HG03159 (cell line): ENCODE measurements at regions not wholly inside any gene's neighbourhood (a gene's known extent, or its start where the extent isn't known, plus 50 kb on each side); places are given as distances from the start of the nearest gene placed in this dataset.

Experiments used
- ATAC-seq: cut with Tn5 transposase; IDR thresholded peaks from one replicate; pipeline ENCODE4 v1.9.1; 2021; ENCODE audit warnings: mild to moderate bottlenecking, moderate library complexity; ENCODE audit not compliant: unreplicated experiment

- ATAC-seq: no peak
These were observed 1005.6 kb upstream of the LRFN5 start for GRCh38 chr14:40601063-40601462.

- no peak for ATAC-seq
These were observed 1007.0 kb upstream of the LRFN5 start for GRCh38 chr14:40599725-40600124.

- ATAC-seq: no peak
These were observed 1025.4 kb upstream of the LRFN5 start for GRCh38 chr14:40581264-40581663.

- ATAC-seq: no peak
These were observed 1029.7 kb upstream of the LRFN5 start for GRCh38 chr14:40576880-40577478.

DNA sequence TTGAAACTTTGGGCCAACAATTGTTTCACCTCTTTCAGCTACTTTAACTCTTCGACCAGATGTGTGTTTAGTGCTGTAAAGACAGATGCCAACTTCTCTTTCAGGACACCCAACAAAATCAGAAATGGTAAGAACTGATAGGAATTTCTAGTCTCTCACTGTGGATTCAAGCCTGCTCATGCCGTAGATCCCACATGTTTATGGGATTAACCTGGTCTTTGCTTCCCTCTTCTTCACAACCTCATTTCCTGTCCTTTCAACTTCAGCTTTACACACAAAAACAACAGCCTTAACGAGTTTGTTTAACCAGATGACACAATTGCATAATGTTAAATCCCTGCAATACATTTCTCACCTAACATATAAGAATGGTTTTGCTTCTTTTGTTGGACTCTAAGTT, 1031.9 kb upstream of the LRFN5 start:
- no peak for ATAC-seq

- no peak for ATAC-seq
These were observed 1081.4 kb upstream of the LRFN5 start for GRCh38 chr14:40525314-40525713.

- no peak for ATAC-seq
These were observed 1083.6 kb upstream of the LRFN5 start for GRCh38 chr14:40523123-40523522.

- no peak for ATAC-seq
These were observed 1062.2 kb upstream of the FBXO33 start for GRCh38 chr14:40494483-40494882.

DNA sequence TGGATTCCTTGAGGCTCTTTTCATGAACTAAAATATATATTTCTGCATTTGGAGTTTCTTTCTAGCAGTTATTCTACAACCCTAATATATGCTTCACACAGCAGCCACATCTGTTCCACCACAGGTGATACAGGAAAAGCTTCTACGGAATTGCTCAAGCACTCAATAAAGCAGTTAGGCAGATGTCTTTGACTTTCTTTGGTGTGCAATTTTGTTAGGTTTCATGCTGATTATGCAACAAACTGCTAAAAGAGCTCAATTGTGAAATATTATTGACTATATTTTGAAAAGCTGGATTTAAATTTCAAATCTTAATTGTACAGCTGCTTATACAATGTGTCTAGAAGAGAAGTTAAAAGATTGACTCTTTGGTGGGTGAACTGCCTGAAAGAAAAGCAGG, 1055.6 kb upstream of the FBXO33 start:
- no peak for ATAC-seq

GRCh38 chr14:40485688-40486087, 1053.5 kb upstream of the FBXO33 start:
- ATAC-seq: no peak

DNA sequence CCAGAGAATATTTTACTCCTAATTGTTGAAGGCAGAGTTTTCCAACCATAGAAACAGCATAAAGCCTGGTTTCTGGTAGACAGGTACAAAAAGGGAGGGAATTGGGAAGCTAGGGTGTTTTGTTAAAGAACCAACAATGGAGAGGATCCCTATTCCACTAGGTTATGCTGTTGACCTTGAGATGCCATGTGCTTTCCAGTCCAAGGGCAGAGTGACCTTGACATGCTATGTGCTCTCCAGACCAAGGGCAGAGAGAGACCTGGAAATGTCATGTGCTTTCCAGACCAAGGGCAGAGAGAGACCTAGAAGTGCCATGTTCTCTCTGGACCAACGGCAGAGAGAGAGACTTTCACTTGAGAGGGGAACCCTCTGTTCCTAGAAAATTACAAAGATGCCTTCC, 1043.8 kb upstream of the FBXO33 start:
- ATAC-seq: no peak

- ATAC-seq: no peak
These were observed 1035.7 kb upstream of the FBXO33 start for GRCh38 chr14:40467969-40468368.

DNA sequence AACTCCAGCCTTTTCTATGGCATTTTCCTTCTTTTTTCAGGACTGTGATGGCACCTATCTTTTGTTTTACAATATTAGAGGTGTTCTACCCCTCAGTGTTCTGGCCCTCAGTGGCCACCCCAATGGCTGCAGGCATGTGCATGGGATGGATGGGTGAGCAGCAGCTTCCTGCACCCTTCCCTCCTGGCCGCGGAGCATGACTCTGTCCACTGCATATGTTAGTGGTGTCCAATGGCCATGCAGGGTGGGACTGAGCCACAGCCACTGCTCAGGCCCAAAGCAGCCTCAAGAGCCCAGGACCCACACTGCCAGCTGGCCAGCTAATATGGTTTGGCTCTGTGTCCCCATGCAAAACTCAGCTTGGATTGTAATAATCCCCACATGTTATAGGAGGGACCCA, 1032.3 kb upstream of the FBXO33 start:
- no peak for ATAC-seq

DNA sequence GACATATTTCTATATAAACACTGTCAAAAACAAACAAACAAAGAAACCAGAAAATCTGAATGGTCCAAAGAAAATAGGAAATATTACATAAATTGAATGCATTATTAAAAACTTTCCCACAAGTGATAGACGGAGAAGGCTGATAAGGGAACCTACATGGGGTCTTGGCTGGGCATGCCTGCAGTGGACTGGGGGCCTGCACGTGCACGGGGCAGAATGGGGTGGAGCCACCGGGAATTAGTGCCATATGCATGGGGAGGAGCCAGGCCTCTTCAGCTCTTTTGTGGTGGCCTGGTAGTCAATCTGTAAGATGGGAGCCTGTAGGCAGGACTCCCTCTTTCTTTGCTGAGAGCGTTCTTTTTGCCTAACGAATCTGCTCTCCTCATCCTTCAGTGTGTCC, 1031.7 kb upstream of the FBXO33 start:
- no peak for ATAC-seq

GRCh38 chr14:40452674-40453073, 1020.4 kb upstream of the FBXO33 start:
- ATAC-seq: no peak

DNA sequence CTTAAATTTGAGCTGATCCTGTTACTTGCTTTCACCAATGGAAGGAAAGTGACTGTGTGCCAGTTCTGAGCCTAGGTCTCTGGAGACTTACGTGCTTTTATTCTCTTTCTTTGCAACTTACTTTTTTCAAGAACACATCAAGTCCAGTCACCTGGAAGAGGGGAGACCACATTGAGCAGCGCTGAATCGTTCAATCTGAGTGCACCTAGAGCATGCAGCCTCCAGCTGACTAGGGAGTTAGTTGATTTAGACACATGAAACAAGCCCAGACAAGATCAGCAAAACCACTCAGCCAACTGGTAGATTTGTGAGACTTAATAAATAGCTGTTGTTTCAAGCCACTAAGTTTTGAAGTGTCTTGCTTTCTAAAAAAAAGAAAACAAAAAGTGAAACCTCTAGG, 1014.8 kb upstream of the FBXO33 start:
- ATAC-seq: no peak

- ATAC-seq: no peak
These were observed 1012.8 kb upstream of the FBXO33 start for GRCh38 chr14:40445020-40445419.

- no peak for ATAC-seq
These were observed 1004.3 kb upstream of the FBXO33 start for GRCh38 chr14:40436551-40436950.

DNA sequence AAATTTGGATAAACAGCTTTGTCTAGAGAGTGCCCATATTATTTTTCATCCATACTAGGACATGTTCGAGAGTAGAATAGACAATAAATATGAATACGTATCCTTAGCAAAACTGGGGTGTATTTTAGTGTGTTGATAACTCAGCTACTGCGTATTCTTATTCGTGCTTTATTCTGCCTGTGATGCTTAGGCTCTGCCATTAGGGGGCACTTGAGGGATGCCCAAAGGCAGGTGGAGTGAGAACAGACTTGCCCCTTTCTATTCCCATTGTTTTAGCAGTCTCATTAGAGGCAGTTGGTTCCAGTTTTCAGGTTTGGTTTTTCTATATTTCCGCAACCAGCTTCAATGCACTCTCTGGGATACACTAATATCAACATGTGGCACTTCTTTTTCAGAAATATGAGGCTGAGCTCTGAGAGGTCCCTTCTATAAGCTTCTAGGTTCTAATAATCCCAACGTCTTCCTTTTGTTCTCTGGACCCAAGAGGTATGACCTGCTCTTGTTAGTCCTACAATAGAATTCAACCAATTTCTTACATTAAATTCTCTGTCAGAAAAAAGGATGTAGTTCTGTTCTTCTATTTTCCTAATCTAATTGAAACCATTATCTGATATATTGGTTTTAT, 985.7 kb upstream of the FBXO33 start:
- peak; percentile 70 for ATAC-seq

GRCh38 chr14:40416565-40416964, 984.3 kb upstream of the FBXO33 start:
- no peak for ATAC-seq

- no peak for ATAC-seq
These were observed 982.2 kb upstream of the FBXO33 start for GRCh38 chr14:40414386-40414785.

- no peak for ATAC-seq
These were observed 980.9 kb upstream of the FBXO33 start for GRCh38 chr14:40413136-40413535.

DNA sequence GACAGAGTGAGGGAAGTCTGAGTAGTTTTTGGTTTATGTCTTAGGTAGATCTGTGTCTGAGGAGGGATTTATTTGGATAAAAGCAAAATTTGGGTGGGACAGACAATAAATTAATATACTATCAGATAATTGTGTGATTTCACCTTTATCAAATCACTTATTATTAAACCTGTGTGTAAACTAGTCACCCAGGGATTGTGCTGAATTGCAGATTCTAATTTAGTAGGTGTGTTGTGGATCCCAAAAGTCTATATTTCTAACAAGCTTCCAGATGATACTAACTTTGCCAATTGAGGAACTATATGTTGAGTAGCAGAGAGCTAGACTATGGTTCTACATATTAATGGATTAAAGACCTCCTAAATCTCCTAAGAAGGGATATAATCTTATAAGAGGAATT, 978.5 kb upstream of the FBXO33 start:
- no peak for ATAC-seq
